NB4 (cell line): ENCODE measurements at regions not wholly inside any gene's neighbourhood (a gene's known extent, or its start where the extent isn't known, plus 50 kb on each side); places are given as distances from the start of the nearest gene placed in this dataset.

Experiments used
- DNase-seq: peaks from one replicate; pipeline ENCODE4 v3.0.0; 2010; ENCODE audit warnings: low read depth
- H3K4me3 ChIP-seq: one replicate; pipeline ENCODE4 v1.5.1; 2011; ENCODE audit warnings: mild to moderate bottlenecking, low read depth, low read length, moderate library complexity
- CTCF ChIP-seq: IDR thresholded peaks from one replicate; pipeline ENCODE4 v1.5.1; 2012; ENCODE audit warnings: low read depth, low read length
- MAX ChIP-seq: IDR thresholded peaks from 2 replicates; pipeline ENCODE4 v1.6.1; 2011; ENCODE audit warnings: low read depth, low read length
- MYC ChIP-seq: IDR thresholded peaks from 2 replicates; pipeline ENCODE4 v1.6.1; 2011; ENCODE audit warnings: low read depth, low read length
- POLR2A ChIP-seq: IDR thresholded peaks from 2 replicates; pipeline ENCODE4 v1.6.1; 2011; ENCODE audit warnings: mild to moderate bottlenecking; ENCODE audit not compliant: insufficient read length; ENCODE audit errors: extremely low read depth

- H3K4me3 ChIP-seq: no peak overlapping the region
- no peak for TF ChIP-seq CTCF
- no peak for TF ChIP-seq MYC
- no peak for TF ChIP-seq MAX
- no peak for TF ChIP-seq POLR2A
- no peak for DNase-seq
These were observed 102.4 kb upstream of the NR3C1 start for GRCh38 chr5:143505934-143506333.

- TF ChIP-seq CTCF (no peak), MAX (no peak), MYC (no peak), POLR2A (no peak)
- DNase-seq: no peak
- no peak overlapping the region for H3K4me3 ChIP-seq
These were observed 101.9 kb upstream of the NR3C1 start for GRCh38 chr5:143505354-143505753.

GRCh38 chr5:143501310-143502044, 98.0 kb upstream of the NR3C1 start:
- DNase-seq: no peak

GRCh38 chr5:143499480-143500114, 96.1 kb upstream of the NR3C1 start:
- peak; percentile 8 for DNase-seq
- TF ChIP-seq MYC: no peak
- no peak overlapping the region for H3K4me3 ChIP-seq

More at GRCh38 chr5:143501310-143502044, 98.0 kb upstream of the NR3C1 start:
- TF ChIP-seq POLR2A: no peak
- TF ChIP-seq MAX: no peak
- TF ChIP-seq MYC: no peak
- no peak for TF ChIP-seq CTCF
- H3K4me3 ChIP-seq: no peak overlapping the region

- no peak overlapping the region for H3K4me3 ChIP-seq
- DNase-seq: no peak
- TF ChIP-seq CTCF (no peak), MYC (no peak), MAX (no peak), POLR2A (no peak)
These were observed 95.3 kb upstream of the NR3C1 start for GRCh38 chr5:143498821-143499220.

- TF ChIP-seq CTCF (no peak), MAX (no peak), MYC (no peak), POLR2A (no peak)
- H3K4me3 ChIP-seq: no peak overlapping the region
- DNase-seq: no peak
These were observed 94.3 kb upstream of the NR3C1 start for GRCh38 chr5:143497749-143498148.
